Astrocyte of the cerebellum (primary cell): ENCODE measurements at regions not wholly inside any gene's neighbourhood (a gene's known extent, or its start where the extent isn't known, plus 50 kb on each side); places are given as distances from the start of the nearest gene placed in this dataset.

Experiments used
- DNase-seq: peaks from one replicate; pipeline ENCODE4 v3.0.0-alpha.2; 2011; ENCODE audit warnings: low read depth
- H3K4me3 ChIP-seq: 2 replicates; pipeline ENCODE4 v1.5.1; 2011; ENCODE audit warnings: mild to moderate bottlenecking, low read depth, low read length, moderate library complexity
- in situ Hi-C: cut with HindIII; loops from 2 replicates; pipeline ENCODE4 v1.10.0; 2017; ENCODE audit warnings: low sequenced_read_pairs
- TF ChIP-seq, protein P1 (sequence below): IDR thresholded peaks from 2 replicates; pipeline ENCODE4 v1.5.1; 2012; ENCODE audit warnings: low read length, low read depth, moderate library complexity, mild to moderate bottlenecking; ENCODE audit errors: missing control alignments

DNA sequence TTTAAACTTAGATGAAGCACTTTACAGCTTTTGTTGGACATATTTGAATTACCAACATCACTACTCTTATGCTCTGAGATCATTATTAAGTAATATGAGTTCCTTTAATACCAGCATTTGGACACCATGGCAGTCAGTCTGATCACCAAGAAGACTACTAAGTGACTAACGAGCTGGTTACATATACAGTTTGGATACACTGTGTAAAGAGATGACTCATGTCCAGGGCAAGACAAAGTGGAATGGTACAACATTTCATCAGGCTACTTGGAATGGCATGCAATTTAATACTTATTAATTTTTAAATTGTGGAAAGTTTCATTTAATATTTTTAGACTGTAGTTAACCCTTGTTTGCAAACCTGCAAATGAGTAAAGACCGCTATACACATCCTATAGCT lies 237.4 kb upstream of the PRDM9 start:
- DNase-seq = no peak
- TF ChIP-seq, protein P1, sequence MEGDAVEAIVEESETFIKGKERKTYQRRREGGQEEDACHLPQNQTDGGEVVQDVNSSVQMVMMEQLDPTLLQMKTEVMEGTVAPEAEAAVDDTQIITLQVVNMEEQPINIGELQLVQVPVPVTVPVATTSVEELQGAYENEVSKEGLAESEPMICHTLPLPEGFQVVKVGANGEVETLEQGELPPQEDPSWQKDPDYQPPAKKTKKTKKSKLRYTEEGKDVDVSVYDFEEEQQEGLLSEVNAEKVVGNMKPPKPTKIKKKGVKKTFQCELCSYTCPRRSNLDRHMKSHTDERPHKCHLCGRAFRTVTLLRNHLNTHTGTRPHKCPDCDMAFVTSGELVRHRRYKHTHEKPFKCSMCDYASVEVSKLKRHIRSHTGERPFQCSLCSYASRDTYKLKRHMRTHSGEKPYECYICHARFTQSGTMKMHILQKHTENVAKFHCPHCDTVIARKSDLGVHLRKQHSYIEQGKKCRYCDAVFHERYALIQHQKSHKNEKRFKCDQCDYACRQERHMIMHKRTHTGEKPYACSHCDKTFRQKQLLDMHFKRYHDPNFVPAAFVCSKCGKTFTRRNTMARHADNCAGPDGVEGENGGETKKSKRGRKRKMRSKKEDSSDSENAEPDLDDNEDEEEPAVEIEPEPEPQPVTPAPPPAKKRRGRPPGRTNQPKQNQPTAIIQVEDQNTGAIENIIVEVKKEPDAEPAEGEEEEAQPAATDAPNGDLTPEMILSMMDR = no peak
- in situ Hi-C loops = no loop called here
- no peak overlapping the region for H3K4me3 ChIP-seq

DNA sequence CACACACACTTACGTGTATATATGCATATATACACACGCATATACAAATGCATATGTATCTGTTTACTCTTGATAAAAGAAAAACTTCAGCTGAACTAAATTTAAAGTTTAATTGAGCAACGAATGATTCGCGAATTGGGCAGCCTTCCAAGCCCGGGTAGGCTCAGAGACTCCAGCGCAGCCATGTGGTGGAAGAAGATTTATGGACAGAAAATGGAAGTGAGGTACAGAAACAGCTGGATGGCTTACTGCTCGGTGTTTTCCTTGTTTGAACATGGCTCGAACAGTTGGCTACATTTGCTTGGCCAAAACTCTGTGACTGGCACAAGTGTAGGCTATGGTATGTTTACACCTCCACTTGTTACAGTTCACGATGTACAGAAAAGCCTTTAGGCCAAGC lies 239.3 kb upstream of the PRDM9 start:
- TF ChIP-seq, protein P1 = no peak
- no peak overlapping the region for H3K4me3 ChIP-seq
- in situ Hi-C loops = no loop called here
- DNase-seq = no peak

GRCh38 chr5:23260621-23261020 lies 246.8 kb upstream of the PRDM9 start:
- TF ChIP-seq, protein P1 = no peak
- in situ Hi-C loops = no loop called here
- no peak for DNase-seq
- H3K4me3 ChIP-seq = no peak overlapping the region

DNA sequence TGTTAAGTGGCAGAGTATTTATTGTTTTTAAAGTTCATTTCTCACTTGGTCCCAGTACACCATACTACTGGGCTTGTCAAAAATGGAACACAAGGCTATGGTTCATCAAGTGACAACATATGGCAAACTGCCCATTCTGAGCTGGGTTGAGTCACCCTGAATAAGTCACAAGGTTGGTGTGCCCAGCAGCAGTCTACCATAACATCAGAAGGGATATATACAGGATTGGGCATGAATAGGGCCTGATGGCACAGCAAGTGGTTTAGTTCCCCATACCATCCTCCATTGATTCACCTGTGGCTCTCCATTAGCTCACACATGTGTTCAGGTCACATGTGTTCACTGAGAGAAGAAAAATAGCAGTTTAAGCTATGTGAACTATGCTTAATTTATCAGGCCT lies 249.8 kb upstream of the PRDM9 start:
- in situ Hi-C loops = no loop called here

DNA sequence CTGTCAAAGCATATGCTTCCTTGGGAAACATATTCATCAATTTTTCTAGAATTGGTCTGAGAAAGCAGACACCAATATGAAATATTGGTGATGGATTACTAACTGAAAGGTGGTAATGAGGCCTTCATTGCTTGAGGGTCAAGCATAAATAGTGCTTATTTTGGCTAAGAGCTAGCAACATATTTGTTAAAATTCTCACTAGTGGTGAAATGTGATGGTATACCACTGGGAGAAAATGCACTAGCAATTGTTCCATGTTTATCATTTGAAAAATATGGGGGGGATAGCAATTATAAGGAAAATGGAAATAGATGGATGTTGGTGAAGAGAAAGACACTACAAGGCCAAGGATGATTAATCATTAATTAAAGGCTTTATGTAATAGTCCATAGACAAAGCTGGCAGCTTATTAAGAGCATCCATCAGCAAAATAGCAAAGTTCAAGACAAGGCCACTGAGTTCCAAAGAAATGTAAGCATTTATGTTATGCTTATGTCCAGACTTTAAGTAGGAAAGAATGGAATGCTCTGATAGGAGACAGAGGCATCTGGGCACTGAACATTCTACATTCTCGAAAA lies 253.7 kb upstream of the PRDM9 start:
- in situ Hi-C loops = no loop called here
- no peak overlapping the region for H3K4me3 ChIP-seq
- TF ChIP-seq, protein P1 = no peak
- no peak for DNase-seq

More for the DNA sequence above, 249.8 kb upstream of the PRDM9 start:
- TF ChIP-seq, protein P1 = no peak
- no peak overlapping the region for H3K4me3 ChIP-seq
- DNase-seq = no peak

GRCh38 chr5:23242891-23243290 lies 264.5 kb upstream of the PRDM9 start:
- no peak overlapping the region for H3K4me3 ChIP-seq
- in situ Hi-C loops = no loop called here
- no peak for DNase-seq
- TF ChIP-seq, protein P1 = no peak
